ENCODE measurements at regions not wholly inside any gene's neighbourhood (a gene's known extent, or its start where the extent isn't known, plus 50 kb on each side); places are given as distances from the start of the nearest gene placed in this dataset.

GRCh38 chr1:80447526-80447925 lies 1353.2 kb upstream of the ADGRL2 start:
- no peak for DNase-seq

- DNase-seq: no peak
Observed at GRCh38 chr1:80445033-80445432, 1355.7 kb upstream of the ADGRL2 start.

GRCh38 chr1:80444171-80444570 lies 1356.6 kb upstream of the ADGRL2 start:
- DNase-seq: no peak

GRCh38 chr1:80441664-80442063 lies 1359.1 kb upstream of the ADGRL2 start:
- no peak for DNase-seq

- DNase-seq: no peak
Observed at GRCh38 chr1:80436851-80437250, 1363.9 kb upstream of the ADGRL2 start.

- DNase-seq: no peak
Observed at GRCh38 chr1:80427881-80428280, 1372.9 kb upstream of the ADGRL2 start.

GRCh38 chr1:80424249-80424648 lies 1376.5 kb upstream of the ADGRL2 start:
- DNase-seq: no peak

GRCh38 chr1:80418134-80418533 lies 1382.6 kb upstream of the ADGRL2 start:
- no peak for DNase-seq

- no peak for DNase-seq
Observed at GRCh38 chr1:80417671-80418070, 1383.1 kb upstream of the ADGRL2 start.

- no peak for DNase-seq
Observed at GRCh38 chr1:80413969-80414368, 1386.8 kb upstream of the ADGRL2 start.

GRCh38 chr1:80410233-80410632 lies 1390.5 kb upstream of the ADGRL2 start:
- DNase-seq: no peak

GRCh38 chr1:80403471-80403893 lies 1397.0 kb upstream of the ADGRL4 start:
- no peak for DNase-seq

- DNase-seq: no peak
Observed at GRCh38 chr1:80402625-80403024, 1396.1 kb upstream of the ADGRL4 start.

GRCh38 chr1:80401757-80402156 lies 1395.2 kb upstream of the ADGRL4 start:
- no peak for DNase-seq

GRCh38 chr1:80392529-80392928 lies 1386.0 kb upstream of the ADGRL4 start:
- no peak for DNase-seq

- DNase-seq: no peak
Observed at GRCh38 chr1:80385650-80386049, 1379.1 kb upstream of the ADGRL4 start.

- no peak for DNase-seq
Observed at GRCh38 chr1:80384959-80385358, 1378.4 kb upstream of the ADGRL4 start.

- no peak for DNase-seq
Observed at GRCh38 chr1:80384083-80384830, 1377.7 kb upstream of the ADGRL4 start.

- DNase-seq: no peak
Observed at GRCh38 chr1:80375662-80376061, 1369.1 kb upstream of the ADGRL4 start.

GRCh38 chr1:80375109-80375508 lies 1368.6 kb upstream of the ADGRL4 start:
- no peak for DNase-seq

GRCh38 chr1:80369780-80370179 lies 1363.2 kb upstream of the ADGRL4 start:
- DNase-seq: no peak

GRCh38 chr1:80367058-80367457 lies 1360.5 kb upstream of the ADGRL4 start:
- DNase-seq: no peak

GRCh38 chr1:80365359-80366021 lies 1359.0 kb upstream of the ADGRL4 start:
- no peak for DNase-seq

GRCh38 chr1:80363689-80364475 lies 1357.4 kb upstream of the ADGRL4 start:
- no peak for DNase-seq
